ENCODE measurements at regions not wholly inside any gene's neighbourhood (a gene's known extent, or its start where the extent isn't known, plus 50 kb on each side); places are given as distances from the start of the nearest gene placed in this dataset.
A peak's percentile ranks its signal among the peaks of the same experiment; 100 is the strongest.

- peak in 1 of 4 donors; percentile 30 for TF ChIP-seq POLR2A (IDR thresholded peaks at IDR 0.05)
- no peak for TF ChIP-seq CTCF (IDR thresholded peaks at IDR 0.05)
- TF ChIP-seq EP300 (IDR thresholded peaks at IDR 0.05), result peak in 1 of 4 donors; percentile 9
- TF ChIP-seq POLR2AphosphoS5 (IDR thresholded peaks at IDR 0.05), result no peak
Measured at GRCh38 chr6:109237077-109237985, 142.0 kb downstream of the CEP57L1 start.
